ENCODE measurements at regions not wholly inside any gene's neighbourhood (a gene's known extent, or its start where the extent isn't known, plus 50 kb on each side); places are given as distances from the start of the nearest gene placed in this dataset.
"Not testable (repeated sequence)": the region's sequence is repeated elsewhere in the genome, so short reads cannot be mapped to it uniquely, and the experiment has no call there.

DNA sequence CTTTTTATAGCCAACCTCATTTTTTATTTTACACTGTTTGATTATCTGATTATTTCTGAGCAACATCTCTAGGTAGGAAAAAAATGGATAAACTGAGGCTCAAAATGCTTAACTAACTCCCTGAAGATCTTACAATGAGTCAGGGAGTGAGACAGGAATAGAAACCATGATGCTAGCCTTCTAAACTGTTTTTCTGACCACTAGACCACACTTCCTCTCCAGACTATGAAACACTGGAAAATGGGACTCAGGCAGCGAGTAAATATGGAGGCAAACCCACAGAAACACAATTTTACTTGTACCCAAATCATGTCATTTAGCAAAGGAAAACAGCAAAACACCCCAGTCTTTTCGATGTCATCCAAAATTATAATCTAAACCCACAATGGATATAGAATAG is 129.9 kb upstream of the ANKH start:
- H3K27ac Mint-ChIP-seq: no peak overlapping the region
- peaks cover 15% of the 10 kb centered on the region for H3K9me3 Mint-ChIP-seq
- H3K4me1 Mint-ChIP-seq: no peaks in the 10 kb centered on the region
- no peak overlapping the region for H3K4me3 Mint-ChIP-seq
- TF ChIP-seq, protein P1, sequence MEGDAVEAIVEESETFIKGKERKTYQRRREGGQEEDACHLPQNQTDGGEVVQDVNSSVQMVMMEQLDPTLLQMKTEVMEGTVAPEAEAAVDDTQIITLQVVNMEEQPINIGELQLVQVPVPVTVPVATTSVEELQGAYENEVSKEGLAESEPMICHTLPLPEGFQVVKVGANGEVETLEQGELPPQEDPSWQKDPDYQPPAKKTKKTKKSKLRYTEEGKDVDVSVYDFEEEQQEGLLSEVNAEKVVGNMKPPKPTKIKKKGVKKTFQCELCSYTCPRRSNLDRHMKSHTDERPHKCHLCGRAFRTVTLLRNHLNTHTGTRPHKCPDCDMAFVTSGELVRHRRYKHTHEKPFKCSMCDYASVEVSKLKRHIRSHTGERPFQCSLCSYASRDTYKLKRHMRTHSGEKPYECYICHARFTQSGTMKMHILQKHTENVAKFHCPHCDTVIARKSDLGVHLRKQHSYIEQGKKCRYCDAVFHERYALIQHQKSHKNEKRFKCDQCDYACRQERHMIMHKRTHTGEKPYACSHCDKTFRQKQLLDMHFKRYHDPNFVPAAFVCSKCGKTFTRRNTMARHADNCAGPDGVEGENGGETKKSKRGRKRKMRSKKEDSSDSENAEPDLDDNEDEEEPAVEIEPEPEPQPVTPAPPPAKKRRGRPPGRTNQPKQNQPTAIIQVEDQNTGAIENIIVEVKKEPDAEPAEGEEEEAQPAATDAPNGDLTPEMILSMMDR (IDR thresholded peaks at IDR 0.05; ENCODE audit: unreplicated experiment in 3 of 3): no peak
- H3K27me3 Mint-ChIP-seq (ENCODE audit: low read depth): peaks cover 10% of the 10 kb centered on the region
- no peaks in the 10 kb centered on the region for H3K36me3 Mint-ChIP-seq (ENCODE audit: low read depth)

DNA sequence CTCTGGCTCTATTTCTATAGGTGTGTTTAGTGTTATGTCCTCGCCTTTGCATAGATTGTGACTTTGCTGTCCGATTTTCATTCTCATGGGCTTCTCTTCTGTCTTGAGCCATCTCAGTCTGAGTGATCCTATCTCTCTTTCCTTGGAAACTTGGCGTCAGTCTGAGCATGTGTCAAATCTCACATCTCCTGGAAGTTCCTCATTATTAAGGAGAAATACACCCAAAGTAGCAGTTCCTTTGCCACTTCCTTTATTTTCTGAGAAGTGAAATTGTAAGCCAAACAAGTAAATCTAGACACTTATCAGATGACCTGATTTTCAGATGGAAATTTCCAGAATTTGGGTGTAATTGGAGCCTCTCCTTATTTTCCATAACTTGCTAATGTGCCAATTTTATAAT is 126.9 kb upstream of the ANKH start:
- Mint-ChIP-seq H3K27ac (no peak overlapping the region), H3K36me3 (ENCODE audit: low read depth) (no peaks in the 10 kb centered on the region), H3K4me3 (no peak overlapping the region), H3K4me1 (no peaks in the 10 kb centered on the region), H3K27me3 (ENCODE audit: low read depth) (no peaks in the 10 kb centered on the region), H3K9me3 (peaks cover 15% of the 10 kb centered on the region)
- TF ChIP-seq, protein P1 (IDR thresholded peaks at IDR 0.05; ENCODE audit: unreplicated experiment in 3 of 3): no peak

DNA sequence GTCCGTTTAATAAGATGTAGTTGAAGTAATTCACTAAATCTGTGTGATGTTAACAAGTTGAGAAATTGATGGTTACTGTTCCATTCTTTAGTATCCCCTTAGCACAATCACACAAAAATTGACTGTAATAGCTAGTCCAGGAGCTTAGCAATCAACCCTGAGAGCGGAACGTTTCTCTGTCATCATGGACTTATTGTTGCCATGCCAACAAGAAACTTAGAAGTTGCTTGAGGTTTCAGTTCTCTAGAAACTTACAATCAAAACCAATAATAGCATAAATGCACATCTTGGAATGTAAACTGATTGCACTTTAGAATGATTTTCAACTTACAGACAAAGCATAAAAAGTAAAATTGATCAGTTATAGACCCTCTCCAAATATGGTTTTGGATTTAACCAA is 125.4 kb upstream of the ANKH start:
- no peaks in the 10 kb centered on the region for H3K27me3 Mint-ChIP-seq (ENCODE audit: low read depth)
- no peaks in the 10 kb centered on the region for H3K36me3 Mint-ChIP-seq (ENCODE audit: low read depth)
- H3K4me3 Mint-ChIP-seq: no peak overlapping the region
- no peaks in the 10 kb centered on the region for H3K4me1 Mint-ChIP-seq
- H3K9me3 Mint-ChIP-seq: peaks cover 15% of the 10 kb centered on the region
- TF ChIP-seq, protein P1 (IDR thresholded peaks at IDR 0.05; ENCODE audit: unreplicated experiment in 3 of 3): no peak
- no peak overlapping the region for H3K27ac Mint-ChIP-seq

DNA sequence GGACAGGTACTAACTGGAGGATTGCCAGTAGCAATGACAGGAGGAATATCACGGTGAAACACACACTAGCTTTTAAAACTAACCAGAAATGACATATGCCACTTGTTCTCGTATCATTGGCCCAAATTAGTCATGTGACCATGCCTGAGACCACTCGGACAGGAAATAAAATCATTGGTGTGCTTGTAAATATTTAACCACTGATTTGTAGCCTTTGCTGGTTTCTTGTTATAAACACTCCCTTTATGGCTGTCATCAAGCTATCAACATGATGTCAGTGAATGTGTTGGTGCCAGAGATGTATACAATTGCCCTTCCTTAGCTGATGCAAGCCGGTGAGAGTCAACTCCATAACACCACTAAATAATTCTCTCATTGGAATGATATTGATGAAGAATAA is 123.7 kb upstream of the ANKH start:
- Mint-ChIP-seq H3K9me3 (peaks cover 15% of the 10 kb centered on the region), H3K4me3 (no peak overlapping the region), H3K4me1 (no peaks in the 10 kb centered on the region), H3K27me3 (ENCODE audit: low read depth) (no peaks in the 10 kb centered on the region), H3K27ac (no peak overlapping the region), H3K36me3 (ENCODE audit: low read depth) (no peaks in the 10 kb centered on the region)
- TF ChIP-seq, protein P1 (IDR thresholded peaks at IDR 0.05; ENCODE audit: unreplicated experiment in 3 of 3): no peak

DNA sequence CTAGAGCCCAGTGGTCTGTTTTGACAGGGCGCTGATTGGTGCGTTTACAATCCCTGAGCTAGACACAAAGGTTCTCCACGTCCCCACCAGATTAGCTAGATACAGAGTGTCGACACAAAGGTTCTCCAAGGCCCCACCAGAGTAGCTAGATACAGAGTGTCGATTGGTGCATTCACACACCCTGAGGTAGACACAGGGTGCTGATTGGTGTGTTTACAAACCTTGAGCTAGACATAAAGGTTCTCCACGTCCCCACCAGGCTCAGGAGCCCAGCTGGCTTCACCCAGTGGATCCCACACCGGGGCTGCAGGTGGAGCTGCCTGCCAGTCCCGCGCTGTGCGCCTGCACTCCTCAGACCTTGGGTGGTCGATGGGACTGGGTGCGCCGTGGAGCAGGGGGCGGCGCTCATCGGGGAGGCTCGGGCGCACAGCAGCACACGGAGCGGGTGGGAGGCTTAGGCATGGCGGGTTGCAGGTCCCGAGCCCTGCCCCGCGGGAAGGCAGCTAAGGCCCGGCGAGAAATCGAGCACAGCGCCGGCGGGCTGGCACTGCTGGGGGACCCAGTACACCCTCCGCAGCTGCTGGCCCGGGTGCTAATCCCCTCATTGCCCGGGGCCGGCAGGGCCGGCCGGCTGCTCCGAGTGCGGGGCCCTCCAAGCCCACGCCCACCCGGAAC is 122.0 kb upstream of the ANKH start:
- H3K27me3 Mint-ChIP-seq (ENCODE audit: low read depth); H3K36me3 Mint-ChIP-seq (ENCODE audit: low read depth); H3K27ac Mint-ChIP-seq; H3K4me3 Mint-ChIP-seq; H3K4me1 Mint-ChIP-seq; H3K9me3 Mint-ChIP-seq: not testable (repeated sequence)

DNA sequence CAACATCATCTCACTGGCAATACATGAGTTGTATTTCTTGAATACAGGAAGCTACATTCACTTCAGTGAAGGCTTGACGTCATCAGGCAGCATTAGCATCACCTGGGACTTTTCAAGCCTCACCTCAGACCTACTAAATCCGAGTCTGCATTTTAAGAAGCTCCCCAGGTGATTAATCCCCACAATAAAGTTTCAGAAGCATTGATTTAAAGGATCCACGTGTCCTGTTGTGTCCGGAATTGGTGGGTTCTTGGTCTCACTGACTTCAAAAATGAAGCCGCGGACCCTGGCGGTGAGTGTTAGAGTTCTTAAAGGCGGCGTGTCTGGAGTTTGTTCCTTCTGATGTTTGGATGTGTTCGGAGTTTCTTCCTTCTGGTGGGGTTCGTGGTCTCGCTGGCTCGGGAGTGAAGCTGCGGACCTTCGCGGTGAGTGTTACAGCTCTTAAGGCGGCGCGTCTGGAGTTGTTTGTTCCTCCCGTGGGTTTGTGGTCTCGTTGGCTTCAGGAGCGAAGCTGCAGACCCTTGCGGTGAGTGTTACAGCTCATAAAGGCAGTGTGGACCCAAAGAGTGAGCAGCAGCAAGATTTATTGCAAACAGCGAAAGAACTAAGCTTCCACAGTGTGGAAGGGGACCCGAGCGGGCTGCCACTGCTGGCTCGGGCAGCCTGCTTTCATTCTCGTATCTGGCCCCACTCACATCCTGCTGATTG is 121.3 kb upstream of the ANKH start:
- not testable (repeated sequence) for H3K36me3 Mint-ChIP-seq (ENCODE audit: low read depth); H3K4me3 Mint-ChIP-seq; H3K27me3 Mint-ChIP-seq (ENCODE audit: low read depth); H3K4me1 Mint-ChIP-seq; H3K27ac Mint-ChIP-seq; H3K9me3 Mint-ChIP-seq

DNA sequence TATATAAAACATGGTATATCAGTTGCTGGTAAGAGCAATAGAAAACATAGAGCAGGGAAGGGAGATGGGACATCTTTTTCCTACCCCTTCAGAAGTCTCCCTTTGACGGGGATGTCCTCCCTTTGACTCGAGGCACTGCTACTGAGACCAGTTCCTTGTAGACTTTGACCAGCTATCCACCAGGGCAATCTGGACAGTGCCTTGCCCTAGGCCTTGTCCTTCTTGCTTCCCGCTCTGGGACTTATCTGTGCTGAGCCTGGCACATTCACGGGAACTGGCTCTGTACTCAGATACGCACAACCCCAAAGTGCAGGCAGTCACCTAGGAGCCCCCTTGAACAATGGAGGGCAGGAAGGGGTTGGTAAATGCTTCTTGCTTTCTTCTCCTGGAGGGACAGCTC is 116.6 kb upstream of the ANKH start:
- Mint-ChIP-seq H3K27ac (no peak overlapping the region), H3K36me3 (ENCODE audit: low read depth) (no peaks in the 10 kb centered on the region), H3K4me3 (no peak overlapping the region), H3K9me3 (no peaks in the 10 kb centered on the region), H3K27me3 (ENCODE audit: low read depth) (no peaks in the 10 kb centered on the region), H3K4me1 (no peaks in the 10 kb centered on the region)
- TF ChIP-seq, protein P1 (IDR thresholded peaks at IDR 0.05; ENCODE audit: unreplicated experiment in 3 of 3): no peak

All from nephron (organoid).